SK-N-SH (cell line): ENCODE measurements at regions not wholly inside any gene's neighbourhood (a gene's known extent, or its start where the extent isn't known, plus 50 kb on each side); places are given as distances from the start of the nearest gene placed in this dataset.

ENCODE experiments used
- CTCF ChIA-PET: fragments of 300-600, 350-600 bp; formaldehyde crosslinking; extraction: SDS; loops from one replicate; lab custom pipeline; 2021; lab: Yijun Ruan, JAX
- POLR2A ChIA-PET: fragments of 350-600 bp; sonication (Branson Sonifier 250); formaldehyde crosslinking; extraction: SDS; loops from one replicate; lab custom pipeline; 2020; ENCODE audit warnings: antibody characterized with exemption, inconsistent platforms; lab: Yijun Ruan, JAX
- DNase-seq: peaks from one replicate; pipeline ENCODE4 v3.0.0; 2012
- H2AFZ ChIP-seq: fragments of 200-600 bp; sonication (generic); 2 replicates; pipeline ENCODE4 v1.8.1; 2016; ENCODE audit warnings: antibody characterized with exemption, mild to moderate bottlenecking, low read depth
- H3F3A ChIP-seq: fragments of 200-600 bp; sonication (generic); replicated peaks from 2 replicates; pipeline ENCODE3; 2016; ENCODE audit warnings: antibody characterized with exemption, mild to moderate bottlenecking; ENCODE audit not compliant: insufficient read depth
- H3K27ac ChIP-seq, 2 experiments: fragments of 200-500 bp in 1 of 2; fragments of 200-600 bp in 1 of 2; sonication (Bioruptor generic) in 1 of 2; sonication (generic), shearing (Covaris generic) in 1 of 2; 2 replicates each; pipeline versions ENCODE4 v1.5.1 to v1.6.1; 2014 to 2016; ENCODE audit warnings: low read depth in 2 of 2, inconsistent platforms in 1 of 2, low read length in 1 of 2, mild to moderate bottlenecking in 1 of 2, mixed read lengths in 1 of 2
- H3K27me3 ChIP-seq: fragments of 200-600 bp; sonication (generic), shearing (Covaris generic); 2 replicates; pipeline ENCODE4 v1.6.1; 2016; ENCODE audit warnings: mixed run types; ENCODE audit not compliant: insufficient read depth
- H3K36me3 ChIP-seq, 2 experiments: fragments of 200-500 bp in 1 of 2; fragments of 200-600 bp in 1 of 2; sonication (Bioruptor generic) in 1 of 2; sonication (generic) in 1 of 2; replicated peaks in 1 of 2; 2 replicates each; pipeline versions ENCODE3 to v1.5.1; 2014 to 2016; ENCODE audit warnings: low read length in 1 of 2, mild to moderate bottlenecking in 1 of 2; ENCODE audit not compliant: insufficient read depth in 2 of 2, control insufficient read depth in 1 of 2
- H3K4me1 ChIP-seq, 2 experiments: fragments of 200-500 bp in 1 of 2; fragments of 200-600 bp in 1 of 2; sonication (Bioruptor generic) in 1 of 2; sonication (generic), shearing (Covaris generic) in 1 of 2; 2 replicates each; pipeline versions ENCODE4 v1.5.1 to v1.6.1; 2014 to 2016; ENCODE audit warnings: low read depth in 1 of 2, low read length in 1 of 2, mixed run types in 1 of 2; ENCODE audit not compliant: insufficient read depth in 2 of 2, control insufficient read depth in 1 of 2
- H3K4me2 ChIP-seq: fragments of 200-600 bp; sonication (generic), shearing (Covaris generic); 2 replicates; pipeline ENCODE4 v1.6.1; 2017; ENCODE audit warnings: mixed run types
- H3K4me3 ChIP-seq, 2 experiments: fragments of 200-500 bp in 1 of 2; fragments of 200-600 bp in 1 of 2; sonication (Bioruptor generic) in 1 of 2; sonication (generic), shearing (Covaris generic) in 1 of 2; 2 replicates each; pipeline versions ENCODE4 v1.5.1 to v1.8.1; 2014 to 2016; ENCODE audit warnings: low read depth in 2 of 2, inconsistent platforms in 1 of 2, low read length in 1 of 2, mild to moderate bottlenecking in 1 of 2, mixed read lengths in 1 of 2, moderate library complexity in 1 of 2
- H3K79me2 ChIP-seq: fragments of 200-600 bp; sonication (generic); 2 replicates; pipeline ENCODE4 v1.8.1; 2017; ENCODE audit warnings: mild to moderate bottlenecking; ENCODE audit not compliant: insufficient read depth
- H3K9ac ChIP-seq: fragments of 200-600 bp; sonication (generic); 2 replicates; pipeline ENCODE4 v1.6.1; 2017; ENCODE audit warnings: mixed run types
- H3K9me2 ChIP-seq: fragments of 200-600 bp; sonication (generic); 2 replicates; pipeline ENCODE4 v1.6.1; 2017; ENCODE audit warnings: mixed run types
- H3K9me3 ChIP-seq: fragments of 200-600 bp; sonication (generic); 2 replicates; pipeline ENCODE4 v1.6.1; 2017; ENCODE audit warnings: mixed run types, mild to moderate bottlenecking, moderate library complexity
- H4K20me1 ChIP-seq: fragments of 200-600 bp; sonication (generic); 2 replicates; pipeline ENCODE4 v1.6.1; 2017; ENCODE audit warnings: mild to moderate bottlenecking, mixed run types; ENCODE audit not compliant: insufficient read depth
- CHD2 ChIP-seq: fragments of 150-350 bp; IDR thresholded peaks from 2 replicates; pipeline ENCODE4 v1.6.1; 2018; ENCODE audit warnings: low read length; ENCODE audit not compliant: partially characterized antibody
- EZH2phosphoT487 ChIP-seq: fragments of 200-600 bp; sonication (generic); IDR thresholded peaks from 2 replicates; pipeline ENCODE4 v1.6.1; 2017; ENCODE audit warnings: low read depth, mixed run types, mild to moderate bottlenecking, antibody characterized with exemption, moderate library complexity, borderline replicate concordance
- FOXJ3 ChIP-seq: sonication (generic); formaldehyde crosslinking; IDR thresholded peaks from 2 replicates; pipeline ENCODE4 v1.5.1; 2020; ENCODE audit warnings: mild to moderate bottlenecking, missing genetic modification reagents
- GABPA ChIP-seq: IDR thresholded peaks from 2 replicates; pipeline ENCODE4 v1.4.0; 2012; ENCODE audit warnings: low read depth, mild to moderate bottlenecking
- JUND ChIP-seq: IDR thresholded peaks from 2 replicates; pipeline ENCODE4 v1.4.0; 2012
- MEF2A ChIP-seq: IDR thresholded peaks from 2 replicates; pipeline ENCODE4 v1.4.0; 2012; ENCODE audit warnings: low read depth, borderline replicate concordance
- MXI1 ChIP-seq: IDR thresholded peaks from 2 replicates; pipeline ENCODE4 v1.6.1; 2012; ENCODE audit warnings: mild to moderate bottlenecking, low read depth, low read length, improper control_type of control experiment
- POLR2AphosphoS5 ChIP-seq: IDR thresholded peaks from 2 replicates; pipeline ENCODE4 v1.6.1; 2012; ENCODE audit warnings: low read depth, low read length
- RCOR1 ChIP-seq: fragments of 150-350 bp; IDR thresholded peaks from 2 replicates; pipeline ENCODE4 v1.6.1; 2017; ENCODE audit warnings: antibody characterized with exemption, low read length
- RFX5 ChIP-seq: IDR thresholded peaks from 2 replicates; pipeline ENCODE4 v1.6.1; 2012; ENCODE audit warnings: mild to moderate bottlenecking, improper control_type of control experiment, low read length
- RXRA ChIP-seq: IDR thresholded peaks from 2 replicates; pipeline ENCODE4 v1.4.0; 2012; ENCODE audit warnings: low read depth, mild to moderate bottlenecking, borderline replicate concordance
- SMC3 ChIP-seq: IDR thresholded peaks from 2 replicates; pipeline ENCODE4 v1.6.1; 2012; ENCODE audit warnings: low read depth, low read length, improper control_type of control experiment
- TEAD4 ChIP-seq: IDR thresholded peaks from 2 replicates; pipeline ENCODE4 v1.4.0; 2012; ENCODE audit warnings: mild to moderate bottlenecking, borderline replicate concordance; ENCODE audit not compliant: insufficient read depth
- WGBS: methylation state at CpG from one replicate; pipeline ENCODE4 v1.1.6; 2017; ENCODE audit warnings: low lambda C conversion rate; 5-methylcytosine and 5-hydroxymethylcytosine counted together
- TF ChIP-seq, protein P1 (sequence below): fragments of 150-350 bp; IDR thresholded peaks from 2 replicates; pipeline ENCODE4 v1.6.1; 2016; ENCODE audit warnings: mild to moderate bottlenecking, low read depth, low read length
- TF ChIP-seq, protein P2 (sequence below): IDR thresholded peaks from 2 replicates; pipeline ENCODE4 v1.4.0; 2012; ENCODE audit warnings: low read depth, borderline replicate concordance
- TF ChIP-seq, protein P3 (sequence below): IDR thresholded peaks from 2 replicates; pipeline ENCODE4; 2012
- TF ChIP-seq, protein P4 (sequence below): IDR thresholded peaks from 2 replicates; pipeline ENCODE4 v1.4.0; 2012; ENCODE audit warnings: low read depth, borderline replicate concordance
- TF ChIP-seq, protein P5 (sequence below): IDR thresholded peaks from 2 replicates; pipeline ENCODE4 v1.4.0; 2012; ENCODE audit warnings: low read depth

DNA sequence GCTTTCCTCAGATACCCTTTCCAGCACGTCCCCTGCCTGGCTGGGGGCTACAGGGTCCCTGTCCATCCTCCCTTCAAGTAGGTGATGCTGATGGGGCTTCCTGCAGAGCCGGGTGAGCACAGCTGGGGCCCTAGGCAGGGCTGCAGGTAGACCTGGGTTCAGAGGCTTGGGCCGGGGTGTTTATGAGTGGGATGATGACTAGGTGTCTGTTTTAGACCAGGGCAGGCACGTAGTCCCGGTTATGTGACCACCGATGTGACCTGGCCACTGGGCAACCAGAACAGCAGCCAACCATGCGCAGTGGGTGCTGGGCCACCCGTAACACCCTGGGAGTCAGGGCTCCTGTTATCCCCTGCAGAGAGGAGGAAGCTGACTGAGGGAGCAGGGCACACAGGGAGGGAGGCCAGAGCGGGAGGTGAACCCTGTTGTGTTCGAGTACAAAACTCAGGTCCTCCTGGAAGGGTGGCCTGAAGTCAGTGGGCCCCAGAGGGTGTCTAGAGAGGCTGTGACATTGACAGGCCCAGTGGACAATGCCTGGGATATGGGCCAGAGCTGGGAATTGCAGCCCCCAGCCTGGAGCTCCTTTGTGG is 101.6 kb downstream of the PLXNA1 start:
- H2AFZ ChIP-seq, result no peak overlapping the region
- H3K4me3 ChIP-seq, result no peak overlapping the region
- no peak overlapping the region for H3K4me2 ChIP-seq

More for the DNA sequence above, 101.6 kb downstream of the PLXNA1 start:
- no peaks in the 10 kb centered on the region for H3K79me2 ChIP-seq
- TF ChIP-seq RXRA (no peak), EZH2phosphoT487 (no peak), TEAD4 (no peak), POLR2AphosphoS5 (no peak), CHD2 (no peak), GABPA (no peak), FOXJ3 (CRISPR knock-in tag) (no peak), RFX5 (no peak), MEF2A (no peak), JUND (no peak), SMC3 (no peak), MXI1 (no peak), RCOR1 (no peak)
- TF ChIP-seq, protein P1, sequence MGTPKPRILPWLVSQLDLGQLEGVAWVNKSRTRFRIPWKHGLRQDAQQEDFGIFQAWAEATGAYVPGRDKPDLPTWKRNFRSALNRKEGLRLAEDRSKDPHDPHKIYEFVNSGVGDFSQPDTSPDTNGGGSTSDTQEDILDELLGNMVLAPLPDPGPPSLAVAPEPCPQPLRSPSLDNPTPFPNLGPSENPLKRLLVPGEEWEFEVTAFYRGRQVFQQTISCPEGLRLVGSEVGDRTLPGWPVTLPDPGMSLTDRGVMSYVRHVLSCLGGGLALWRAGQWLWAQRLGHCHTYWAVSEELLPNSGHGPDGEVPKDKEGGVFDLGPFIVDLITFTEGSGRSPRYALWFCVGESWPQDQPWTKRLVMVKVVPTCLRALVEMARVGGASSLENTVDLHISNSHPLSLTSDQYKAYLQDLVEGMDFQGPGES, result no peak
- TF ChIP-seq, protein P2, sequence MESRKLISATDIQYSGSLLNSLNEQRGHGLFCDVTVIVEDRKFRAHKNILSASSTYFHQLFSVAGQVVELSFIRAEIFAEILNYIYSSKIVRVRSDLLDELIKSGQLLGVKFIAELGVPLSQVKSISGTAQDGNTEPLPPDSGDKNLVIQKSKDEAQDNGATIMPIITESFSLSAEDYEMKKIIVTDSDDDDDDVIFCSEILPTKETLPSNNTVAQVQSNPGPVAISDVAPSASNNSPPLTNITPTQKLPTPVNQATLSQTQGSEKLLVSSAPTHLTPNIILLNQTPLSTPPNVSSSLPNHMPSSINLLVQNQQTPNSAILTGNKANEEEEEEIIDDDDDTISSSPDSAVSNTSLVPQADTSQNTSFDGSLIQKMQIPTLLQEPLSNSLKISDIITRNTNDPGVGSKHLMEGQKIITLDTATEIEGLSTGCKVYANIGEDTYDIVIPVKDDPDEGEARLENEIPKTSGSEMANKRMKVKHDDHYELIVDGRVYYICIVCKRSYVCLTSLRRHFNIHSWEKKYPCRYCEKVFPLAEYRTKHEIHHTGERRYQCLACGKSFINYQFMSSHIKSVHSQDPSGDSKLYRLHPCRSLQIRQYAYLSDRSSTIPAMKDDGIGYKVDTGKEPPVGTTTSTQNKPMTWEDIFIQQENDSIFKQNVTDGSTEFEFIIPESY, result no peak
- TF ChIP-seq, protein P3, sequence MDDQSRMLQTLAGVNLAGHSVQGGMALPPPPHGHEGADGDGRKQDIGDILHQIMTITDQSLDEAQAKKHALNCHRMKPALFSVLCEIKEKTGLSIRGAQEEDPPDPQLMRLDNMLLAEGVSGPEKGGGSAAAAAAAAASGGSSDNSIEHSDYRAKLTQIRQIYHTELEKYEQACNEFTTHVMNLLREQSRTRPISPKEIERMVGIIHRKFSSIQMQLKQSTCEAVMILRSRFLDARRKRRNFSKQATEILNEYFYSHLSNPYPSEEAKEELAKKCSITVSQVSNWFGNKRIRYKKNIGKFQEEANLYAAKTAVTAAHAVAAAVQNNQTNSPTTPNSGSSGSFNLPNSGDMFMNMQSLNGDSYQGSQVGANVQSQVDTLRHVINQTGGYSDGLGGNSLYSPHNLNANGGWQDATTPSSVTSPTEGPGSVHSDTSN, result no peak
- TF ChIP-seq, protein P4, sequence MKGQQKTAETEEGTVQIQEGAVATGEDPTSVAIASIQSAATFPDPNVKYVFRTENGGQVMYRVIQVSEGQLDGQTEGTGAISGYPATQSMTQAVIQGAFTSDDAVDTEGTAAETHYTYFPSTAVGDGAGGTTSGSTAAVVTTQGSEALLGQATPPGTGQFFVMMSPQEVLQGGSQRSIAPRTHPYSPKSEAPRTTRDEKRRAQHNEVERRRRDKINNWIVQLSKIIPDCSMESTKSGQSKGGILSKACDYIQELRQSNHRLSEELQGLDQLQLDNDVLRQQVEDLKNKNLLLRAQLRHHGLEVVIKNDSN, result no peak
- TF ChIP-seq, protein P5, sequence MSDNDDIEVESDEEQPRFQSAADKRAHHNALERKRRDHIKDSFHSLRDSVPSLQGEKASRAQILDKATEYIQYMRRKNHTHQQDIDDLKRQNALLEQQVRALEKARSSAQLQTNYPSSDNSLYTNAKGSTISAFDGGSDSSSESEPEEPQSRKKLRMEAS, result no peak
- TF ChIP-seq, all 33 proteins: peak for 0
- Histone ChIP-seq H3K27ac (no peak overlapping the region), H3K9ac (no peak overlapping the region), H3K27me3 (no peaks in the 10 kb centered on the region), H3F3A (no peaks in the 10 kb centered on the region), H3K9me2 (no peaks in the 10 kb centered on the region), H3K36me3 (no peaks in the 10 kb centered on the region), H3K9me3 (no peaks in the 10 kb centered on the region), H4K20me1 (no peaks in the 10 kb centered on the region), H3K4me1 (peaks cover 0 to 13% of the 10 kb centered on the region in 2 experiments; a peak in 1 of 4 replicates)
- no peak for DNase-seq
- CTCF ChIA-PET, result no interaction called here
- POLR2A ChIA-PET, result no interaction called here
- 57% methylated on average over 7 of the region's 10 CpGs for WGBS
